ENCODE measurements at regions not wholly inside any gene's neighbourhood (a gene's known extent, or its start where the extent isn't known, plus 50 kb on each side); places are given as distances from the start of the nearest gene placed in this dataset.

DNA sequence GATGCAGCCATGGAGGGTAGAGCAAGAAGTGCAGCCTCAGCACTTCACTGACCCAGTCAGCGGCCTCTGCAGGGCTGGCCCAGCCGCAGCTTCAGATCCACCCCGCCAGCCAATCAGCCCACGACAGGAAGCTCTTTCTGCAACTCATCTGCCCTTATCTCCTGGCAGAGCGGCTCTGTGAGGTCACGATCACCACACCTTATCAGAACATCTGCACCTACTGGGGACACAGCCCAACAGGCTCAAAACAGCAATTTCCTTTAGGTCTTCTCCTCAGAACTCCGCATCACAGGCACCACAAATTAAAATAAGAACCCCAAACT is 287.3 kb downstream of the BCL11B start:
- DNase-seq, result no peak

DNA sequence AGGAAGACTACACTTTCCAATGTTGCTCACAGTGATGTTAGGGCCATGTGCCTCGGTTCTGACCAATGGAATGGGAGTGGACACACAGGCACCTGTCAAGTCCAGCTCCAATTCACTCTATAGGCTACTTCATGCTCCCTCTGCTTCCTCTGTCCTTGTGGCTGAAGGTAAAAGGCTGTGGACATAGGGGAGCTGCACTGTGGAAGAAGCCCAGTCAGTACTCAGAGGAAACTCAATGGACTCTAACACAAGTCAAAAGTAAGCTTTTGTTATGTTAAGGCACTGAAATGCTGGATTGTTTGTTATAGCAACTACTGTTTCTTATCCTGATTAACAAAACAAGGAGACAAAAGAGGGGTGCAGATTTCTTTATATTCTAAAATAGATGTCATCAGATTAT is 278.2 kb downstream of the BCL11B start:
- DNase-seq, result no peak

DNA sequence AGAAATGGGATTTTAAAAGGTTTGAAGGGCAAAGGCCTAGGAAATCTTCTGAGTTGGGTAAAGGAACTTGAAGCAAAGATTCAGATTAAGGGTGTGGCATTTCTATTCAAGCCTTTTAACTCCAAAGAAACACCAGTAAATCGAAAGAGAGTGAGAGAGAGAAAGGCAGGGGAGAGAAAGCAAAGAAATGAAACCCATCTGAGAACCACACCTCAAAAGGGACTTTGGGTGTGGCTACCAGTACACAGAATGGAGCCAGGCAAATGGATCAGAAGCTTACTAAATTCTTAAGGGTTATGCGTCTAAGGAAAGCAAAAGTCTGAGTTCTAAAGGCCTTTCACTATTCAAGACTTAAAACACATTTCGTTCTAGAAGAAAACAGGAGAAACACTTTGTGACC is 277.4 kb downstream of the BCL11B start:
- DNase-seq, result no peak

DNA sequence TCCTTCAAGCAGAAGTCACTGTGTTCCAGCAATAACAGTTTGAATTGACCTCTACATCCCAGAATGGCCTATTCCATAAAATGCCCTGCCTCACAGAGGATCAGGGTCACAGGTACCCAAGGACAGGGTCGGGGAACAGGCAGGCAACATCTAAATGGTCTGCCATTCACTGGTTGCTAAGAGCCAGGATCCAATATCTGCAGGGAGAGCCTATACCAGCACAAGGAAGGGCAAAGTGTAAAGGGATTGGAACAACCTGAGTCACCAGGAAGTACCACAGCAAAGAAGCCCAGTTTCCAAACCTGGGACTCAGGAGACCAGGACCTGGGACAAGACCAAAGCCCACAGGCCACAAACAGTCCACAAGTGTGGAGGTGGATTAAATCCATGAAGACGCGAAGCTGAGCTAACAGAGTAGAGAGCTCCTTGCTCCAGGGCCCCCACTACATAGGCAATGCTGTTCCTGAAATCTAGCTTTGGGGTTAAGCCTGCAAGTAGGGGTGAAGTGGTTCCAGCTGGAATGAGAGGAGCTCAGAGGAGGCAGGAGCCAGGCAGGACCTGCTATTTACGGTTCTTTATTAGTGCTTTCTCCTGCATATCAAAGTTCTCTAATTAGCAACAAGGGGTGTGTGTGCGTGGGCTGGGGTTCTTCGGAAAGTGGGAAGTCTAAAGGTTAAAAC is 274.3 kb downstream of the BCL11B start:
- no peak for DNase-seq

DNA sequence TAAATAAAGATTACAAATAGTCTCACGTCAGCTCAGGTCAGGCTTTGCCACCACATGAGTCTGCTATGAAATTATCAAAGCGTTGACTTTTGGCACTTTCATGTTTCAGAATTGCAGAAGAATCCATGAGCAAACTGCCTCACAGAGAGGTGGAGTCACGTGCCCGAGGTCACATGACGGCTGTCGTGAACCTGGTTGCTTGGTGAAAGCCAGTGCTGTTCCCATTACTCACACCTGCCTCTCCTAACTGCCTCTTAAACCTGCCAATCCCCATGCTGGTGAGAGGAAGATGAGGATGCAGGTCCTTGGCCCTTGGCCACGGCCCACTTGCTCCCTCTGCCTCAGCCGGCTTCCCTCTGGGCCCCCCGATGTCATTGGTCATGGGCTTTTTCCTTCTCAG is 272.7 kb downstream of the BCL11B start:
- DNase-seq, result no peak

DNA sequence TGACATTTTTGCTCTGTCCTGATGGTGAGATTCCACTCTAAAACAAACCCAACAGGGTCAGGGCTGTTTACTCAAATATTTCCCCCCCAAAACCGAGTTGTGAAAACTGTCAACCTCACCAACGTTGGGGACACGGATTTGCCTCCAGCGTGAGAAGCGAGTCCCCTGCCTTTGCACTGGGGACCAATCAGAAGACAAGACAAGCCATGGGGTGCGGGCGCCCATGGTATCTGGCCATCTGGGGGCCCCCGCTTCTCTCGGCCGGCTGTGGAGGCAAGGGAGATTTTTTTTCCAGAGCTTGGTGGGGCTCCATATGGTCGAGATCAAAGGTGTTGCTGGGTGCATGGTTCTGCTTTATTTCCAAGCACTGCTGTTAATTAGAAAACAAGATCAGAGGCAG is 272.1 kb downstream of the BCL11B start:
- DNase-seq, result no peak

DNA sequence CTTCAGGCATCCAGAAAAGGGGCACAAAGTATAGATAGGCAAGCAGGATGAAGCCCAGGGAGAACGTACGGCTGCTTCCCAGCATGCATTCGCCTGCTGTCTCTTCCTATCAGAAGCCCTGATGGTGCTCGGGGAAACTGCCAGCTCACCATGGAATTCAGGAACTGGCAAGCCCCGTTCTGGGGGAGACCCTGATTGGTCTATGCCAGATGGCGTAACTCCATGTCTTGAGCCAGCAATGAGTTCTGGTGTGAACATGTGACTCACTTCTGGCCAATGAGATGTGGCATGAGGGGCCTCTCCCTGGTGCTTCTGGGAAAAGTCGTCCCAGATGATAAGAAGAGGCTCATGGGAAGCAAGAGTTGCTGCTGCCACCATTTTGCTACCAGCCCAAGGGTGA is 270.8 kb downstream of the BCL11B start:
- DNase-seq, result no peak

DNA sequence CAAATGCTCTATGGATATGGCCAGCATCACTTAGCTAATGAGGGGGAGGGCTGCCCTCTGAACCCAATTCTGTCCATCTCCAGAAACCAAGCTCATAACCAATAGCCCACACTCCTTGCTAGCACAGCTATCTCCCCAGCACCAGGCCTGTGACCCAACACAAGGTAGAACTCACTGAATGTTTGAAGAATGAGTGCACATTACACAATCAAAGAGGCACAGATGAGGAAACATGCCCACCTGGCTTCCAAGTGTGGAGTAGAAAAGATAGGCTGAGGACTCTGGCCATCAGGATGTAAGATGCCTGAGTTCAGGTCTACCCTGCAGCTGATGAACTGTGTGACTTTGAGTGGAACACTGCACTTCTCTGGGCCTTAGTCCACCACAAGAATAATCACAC is 268.4 kb downstream of the BCL11B start:
- no peak for DNase-seq

DNA sequence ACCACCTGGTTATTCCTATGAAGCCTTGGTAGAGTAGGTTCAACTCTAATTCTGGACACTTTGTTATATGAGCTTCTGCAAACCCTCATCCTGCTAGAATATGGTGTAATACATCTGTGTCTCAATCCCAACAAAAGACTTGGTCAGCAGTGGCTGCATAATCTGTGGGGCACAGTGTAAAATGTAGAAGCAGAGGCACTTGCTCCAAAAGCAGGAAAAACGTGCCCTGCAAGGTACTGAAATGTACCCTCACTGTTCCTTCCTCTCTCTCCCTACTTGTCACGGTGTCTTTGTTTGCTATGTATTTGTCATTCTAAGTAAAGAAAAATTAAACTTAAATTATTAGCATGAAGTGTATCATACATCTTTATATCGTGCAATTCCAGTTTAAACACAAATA is 267.9 kb downstream of the BCL11B start:
- no peak for DNase-seq

DNA sequence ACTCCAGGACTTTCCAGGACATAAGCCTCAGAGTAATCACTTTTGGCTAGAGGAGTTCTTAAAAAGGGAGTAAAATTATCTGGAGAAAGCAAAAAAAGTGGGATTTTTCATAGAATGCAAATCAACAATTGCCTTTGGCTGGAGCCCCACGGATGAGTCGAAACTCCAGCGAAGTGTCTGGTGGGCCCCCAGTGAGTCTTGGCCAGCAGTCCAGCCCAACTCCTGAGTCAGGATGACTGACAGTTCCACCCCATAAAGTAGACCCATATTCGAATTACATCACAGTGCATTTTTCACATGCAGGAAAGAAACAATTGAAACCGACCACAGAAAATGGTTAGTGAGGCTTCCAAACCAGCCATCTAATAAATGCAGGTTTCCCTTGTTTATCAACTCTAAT is 265.7 kb downstream of the BCL11B start:
- no peak for DNase-seq

DNA sequence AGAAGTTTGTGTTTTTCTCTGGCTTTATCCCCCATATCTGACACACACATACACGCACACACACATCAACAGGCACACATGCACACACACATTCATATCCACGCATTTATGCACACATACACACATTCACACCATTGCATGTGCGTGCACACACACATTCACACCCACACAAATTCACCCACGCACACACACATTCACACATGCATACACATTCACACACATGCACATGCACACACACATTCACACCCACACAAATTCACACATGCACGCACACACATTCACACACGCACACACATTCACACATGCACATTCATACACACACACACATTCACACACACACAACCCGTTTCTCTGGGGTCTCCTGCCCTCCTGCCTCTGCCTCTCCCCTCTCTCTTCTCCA is 264.2 kb downstream of the BCL11B start:
- DNase-seq, result no peak

DNA sequence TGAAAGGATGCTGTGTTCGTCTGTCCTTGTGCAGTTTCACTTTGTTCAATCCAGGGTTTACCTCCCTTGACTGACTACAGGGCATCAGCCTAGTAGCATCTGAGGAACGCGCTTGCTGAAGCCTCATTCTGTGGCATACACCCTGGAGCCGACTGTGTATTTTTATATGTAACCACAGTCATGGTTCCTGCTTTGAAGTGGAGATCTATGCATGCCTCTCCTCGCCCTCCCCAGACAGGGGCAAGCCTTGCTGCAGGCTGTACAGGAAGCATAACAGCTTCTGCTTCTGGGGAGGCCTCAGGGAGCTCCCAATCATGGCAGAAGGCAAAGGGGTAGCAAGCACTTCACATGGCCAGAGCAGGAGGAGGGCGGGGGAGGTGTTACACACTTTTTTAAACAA is 262.1 kb downstream of the BCL11B start:
- no peak for DNase-seq

DNA sequence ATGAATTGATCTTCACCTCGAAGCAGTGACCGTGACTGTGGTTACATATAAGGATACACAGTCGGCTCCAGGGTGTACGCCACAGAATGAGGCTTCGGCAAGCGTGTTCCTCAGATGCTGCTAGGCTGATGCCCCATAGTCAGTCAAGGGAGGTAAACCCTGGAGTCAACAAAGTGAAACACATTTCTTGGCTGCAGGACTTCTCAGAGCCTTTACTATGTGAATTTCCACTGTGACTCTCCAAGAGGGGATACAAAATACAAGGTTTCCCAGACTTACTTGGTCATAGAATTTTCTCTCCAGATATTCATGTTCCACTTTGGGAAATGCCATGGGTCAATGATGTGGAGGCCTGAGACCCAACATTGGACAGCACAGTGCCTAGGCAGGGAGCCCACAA is 260.6 kb downstream of the BCL11B start:
- DNase-seq, result no peak

DNA sequence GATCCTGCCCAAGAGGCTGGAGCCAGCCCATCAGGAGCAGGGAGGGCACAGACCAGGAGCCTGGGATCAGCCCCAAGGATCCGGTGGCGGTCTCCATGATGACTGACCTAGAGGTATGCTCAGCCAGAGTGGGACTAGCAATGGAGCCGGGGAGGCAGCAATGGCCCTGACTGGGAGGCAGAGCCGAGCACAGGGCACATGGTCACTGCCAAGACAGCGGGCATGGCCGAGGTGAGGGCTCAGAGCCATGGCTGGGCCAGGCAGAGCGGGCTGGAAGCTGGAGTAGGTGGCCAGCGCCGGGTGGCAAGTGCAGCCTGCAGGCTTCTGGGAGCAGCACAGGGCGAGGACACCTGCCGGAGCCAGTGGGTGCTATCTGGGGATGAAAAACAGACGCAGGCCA is 259.3 kb downstream of the BCL11B start:
- peak in 3 of 14 donors; percentile 12 to 18 (median 15) for DNase-seq

DNA sequence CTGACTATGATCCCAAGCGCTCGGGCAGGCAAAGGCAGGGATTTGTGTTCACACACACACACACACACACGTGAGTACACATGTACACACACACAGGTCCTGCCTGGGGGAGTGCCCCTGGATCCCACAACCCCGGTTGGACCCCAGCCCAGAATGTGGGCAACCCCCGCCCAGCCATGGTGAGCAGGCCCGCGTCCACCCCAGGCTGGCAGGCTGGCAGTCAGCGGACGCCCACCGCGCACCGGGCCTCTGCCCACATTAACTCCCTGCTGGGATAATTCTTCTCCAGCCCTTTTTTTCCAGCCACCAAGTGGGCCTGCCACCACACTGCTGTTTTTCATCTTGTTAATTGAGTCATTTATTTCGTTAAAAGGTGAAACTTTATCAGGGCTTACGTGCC is 256.2 kb downstream of the BCL11B start:
- no peak for DNase-seq

DNA sequence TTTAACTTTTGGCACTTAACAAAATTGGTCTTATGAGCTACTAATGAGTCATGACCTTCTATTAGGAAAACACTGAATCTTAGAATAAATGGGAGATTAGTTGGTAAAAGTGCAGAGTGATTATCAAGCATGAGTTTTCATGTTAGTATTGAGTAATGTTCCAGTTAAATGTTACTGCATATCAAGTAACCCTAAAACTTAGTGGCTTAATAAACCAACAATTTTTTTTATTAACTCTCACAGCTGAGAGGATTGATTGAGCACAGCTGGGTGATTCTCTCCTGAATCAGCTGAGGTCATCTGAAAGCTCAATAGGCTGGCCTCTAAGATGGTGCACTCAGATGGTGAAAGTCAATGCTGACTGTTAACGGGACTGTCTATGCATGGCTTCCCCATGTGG is 248.6 kb downstream of the BCL11B start:
- no peak for DNase-seq

DNA sequence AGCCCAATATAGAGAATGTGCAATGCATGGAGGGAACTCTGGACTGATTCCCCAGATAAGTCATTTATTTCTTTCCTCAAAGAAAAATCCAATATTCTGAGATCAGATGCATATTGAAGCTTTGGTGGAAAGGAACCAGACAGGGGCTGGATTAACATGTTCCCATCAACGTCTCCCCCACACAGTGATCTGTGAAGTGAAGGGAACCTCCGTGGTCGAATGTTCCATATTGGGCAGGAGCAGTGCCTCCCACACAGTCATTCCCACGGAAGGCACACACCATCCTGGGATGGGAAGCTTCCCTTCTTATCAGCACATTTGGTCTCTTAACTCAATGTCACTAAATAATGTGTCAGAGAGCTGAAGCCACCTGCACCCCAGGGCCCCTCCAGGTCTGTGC is 247.1 kb downstream of the BCL11B start:
- DNase-seq, result no peak

DNA sequence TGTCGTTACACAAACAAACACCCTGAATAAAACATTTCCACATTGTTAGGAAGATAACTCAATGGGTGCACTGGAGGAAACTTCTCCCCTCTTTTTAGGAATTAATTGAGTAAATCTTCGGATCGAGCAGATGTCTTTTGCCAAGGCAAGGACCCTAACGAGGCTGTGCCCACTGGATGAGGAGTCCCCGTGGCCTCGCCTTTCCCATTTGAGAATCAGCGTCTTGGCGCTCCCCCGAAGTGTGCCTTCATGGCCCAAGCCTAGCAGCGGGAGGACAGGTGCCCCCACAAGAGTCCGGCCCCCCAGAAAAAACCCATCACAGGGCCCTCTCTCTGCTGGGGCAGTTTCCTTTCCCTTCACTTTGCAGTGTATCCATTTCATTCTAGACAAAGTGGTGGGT is 246.6 kb downstream of the BCL11B start:
- no peak for DNase-seq

DNA sequence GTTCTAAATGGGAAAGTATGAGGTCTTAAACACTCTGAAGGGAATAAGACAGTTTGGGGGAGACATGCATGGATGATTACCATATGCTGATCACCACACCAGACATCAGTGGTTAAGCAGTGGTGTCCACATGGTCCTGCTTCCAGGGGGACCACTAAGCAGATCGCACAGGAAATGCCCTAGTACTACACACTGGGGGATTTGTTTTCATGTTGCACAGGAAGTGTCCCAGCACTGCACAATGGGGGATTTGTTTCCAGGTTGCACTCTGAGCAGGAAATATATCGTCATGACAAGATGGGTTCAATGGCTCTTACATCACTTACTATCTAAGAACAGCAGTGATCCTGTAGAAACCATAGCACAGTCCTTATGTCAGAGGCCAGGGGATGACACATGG is 245.5 kb downstream of the BCL11B start:
- DNase-seq, result no peak

DNA sequence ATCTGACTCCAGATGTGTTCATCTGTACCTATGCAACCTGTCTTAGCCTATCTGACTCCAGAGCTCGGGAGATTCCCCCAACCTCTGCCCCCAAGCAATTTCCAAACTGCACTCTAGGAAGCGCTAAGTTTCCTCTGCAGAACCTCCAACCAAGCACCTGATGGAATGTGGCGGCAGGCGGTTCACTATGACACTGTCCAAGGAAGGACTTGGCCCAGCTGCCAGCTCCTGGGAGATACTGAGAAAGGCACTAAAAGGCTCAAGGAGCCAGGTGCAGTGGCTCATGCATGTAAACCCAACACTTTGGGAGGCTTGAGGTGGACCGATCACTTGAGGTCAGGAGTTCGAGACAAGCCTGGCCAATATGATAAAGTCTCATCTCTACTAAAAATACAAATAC is 244.0 kb downstream of the BCL11B start:
- no peak for DNase-seq

DNA sequence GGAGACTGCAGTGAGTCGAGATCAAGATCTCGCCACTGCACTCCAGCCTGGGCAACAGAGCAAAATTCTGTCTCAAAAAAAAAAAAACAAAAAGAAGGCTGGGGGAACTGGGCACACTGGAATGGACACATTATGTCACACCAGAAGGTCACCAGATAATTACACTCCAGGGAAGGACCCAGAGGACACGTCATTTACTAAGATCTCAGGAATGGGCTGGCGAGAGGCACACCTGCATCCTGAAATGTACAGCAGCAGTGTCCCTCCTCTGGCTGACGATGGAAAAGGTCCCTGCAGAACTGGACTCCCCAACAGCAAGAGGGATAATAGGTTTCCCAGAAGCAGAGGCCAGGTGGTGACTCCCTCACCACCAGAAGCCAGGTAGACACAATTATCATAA is 243.5 kb downstream of the BCL11B start:
- DNase-seq, result no peak

DNA sequence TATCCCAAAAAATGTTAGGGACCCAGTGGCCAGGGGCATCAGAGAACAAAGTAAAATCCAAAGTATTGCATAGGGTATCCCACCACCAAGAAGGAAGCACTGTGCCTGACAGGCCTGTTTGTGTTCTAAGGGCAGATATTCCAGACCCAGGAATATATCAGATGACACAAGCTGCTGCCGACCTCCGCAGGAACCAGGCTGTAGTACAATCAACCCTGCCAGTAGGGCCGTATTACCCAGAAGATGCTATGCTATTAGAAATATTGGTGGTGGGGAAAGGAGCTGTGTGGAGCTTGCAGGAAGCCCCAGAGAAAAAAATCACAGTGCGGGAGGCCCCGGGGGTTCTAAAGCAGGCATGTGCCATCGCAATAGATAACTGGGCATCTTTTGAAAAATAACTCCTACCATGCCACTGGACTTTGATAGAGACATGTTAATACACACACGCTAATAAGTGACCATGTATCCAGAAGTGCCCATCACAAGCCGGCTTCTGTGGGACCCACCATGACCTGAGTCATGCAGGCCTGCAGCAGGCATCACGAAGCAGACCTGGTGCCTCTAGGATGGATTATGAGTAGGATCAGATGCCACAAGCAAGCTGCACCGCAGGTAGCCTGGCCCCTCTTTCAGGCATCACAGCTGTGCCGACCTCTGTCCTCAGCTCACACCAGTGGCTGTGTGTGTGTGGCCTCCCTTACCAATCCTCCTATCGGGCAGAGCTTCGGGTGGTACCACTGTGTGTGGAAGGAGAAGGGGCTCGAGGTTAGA is 242.7 kb downstream of the BCL11B start:
- no peak for DNase-seq

DNA sequence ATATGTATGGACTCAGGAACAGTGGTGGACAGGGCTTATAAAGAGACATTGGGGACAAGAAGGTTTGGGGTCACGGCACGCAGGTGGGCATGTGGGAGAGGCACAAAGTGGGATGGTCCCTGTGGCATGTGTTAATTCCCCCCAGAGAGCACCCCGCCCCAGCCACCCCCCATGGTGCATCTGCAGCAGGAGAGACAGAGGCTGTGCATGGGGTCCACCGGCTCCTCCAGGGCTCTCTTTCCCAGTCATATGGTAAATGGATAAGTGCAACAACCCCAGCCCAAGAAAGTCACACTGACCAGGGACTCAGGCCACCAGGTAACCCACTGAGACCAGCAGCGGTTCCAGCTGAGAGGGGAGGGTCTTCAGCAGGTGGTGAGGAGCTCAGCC is 242.1 kb downstream of the BCL11B start:
- DNase-seq, result no peak

DNA sequence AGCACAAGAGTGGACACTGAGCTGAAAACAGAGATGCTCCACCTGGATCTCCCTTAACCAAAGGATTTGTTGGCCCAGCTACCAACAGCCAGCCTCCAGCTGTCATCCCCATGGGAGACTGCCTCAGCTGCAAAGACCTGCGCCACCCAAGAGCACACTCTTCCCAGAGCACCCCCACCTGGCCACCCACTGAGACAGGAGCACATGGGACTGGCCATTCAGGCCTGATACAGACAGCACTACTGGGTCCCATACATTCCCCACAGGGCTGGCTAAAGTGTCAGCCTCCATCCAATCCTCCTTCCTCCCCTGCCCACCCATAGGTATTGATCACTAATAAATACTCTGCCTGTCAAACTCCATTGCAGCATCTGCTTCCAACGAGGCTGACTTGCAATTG is 241.5 kb downstream of the BCL11B start:
- DNase-seq, result no peak

DNA sequence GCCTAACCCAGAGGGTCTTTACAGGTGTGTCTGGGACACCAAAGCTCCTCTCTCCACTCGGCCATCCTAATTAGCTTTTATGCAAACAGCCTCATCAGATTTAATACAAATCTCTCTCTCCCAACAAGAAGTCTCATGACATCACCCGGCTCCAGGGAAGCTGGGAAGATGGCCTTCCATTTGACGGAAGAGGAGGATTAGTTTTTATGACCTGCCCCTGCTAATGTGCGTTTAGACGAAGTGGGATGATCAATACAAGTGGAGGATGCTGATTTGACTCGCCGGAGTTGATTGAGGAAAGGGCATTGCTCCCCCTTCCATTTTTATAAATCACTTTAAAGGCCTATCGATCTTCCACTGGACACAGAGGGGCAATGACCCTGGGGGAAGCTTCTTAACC is 239.2 kb downstream of the BCL11B start:
- no peak for DNase-seq
